GM21390 (cell line): ENCODE measurements at regions not wholly inside any gene's neighbourhood (a gene's known extent, or its start where the extent isn't known, plus 50 kb on each side); places are given as distances from the start of the nearest gene placed in this dataset.

Experiments used
- ATAC-seq: cut with Tn5 transposase; IDR thresholded peaks from one replicate; pipeline ENCODE4 v1.9.1; 2021; ENCODE audit not compliant: unreplicated experiment

- ATAC-seq = no peak
Measured at GRCh38 chr5:40006260-40006659, 581.5 kb upstream of the DAB2 start.

- ATAC-seq = no peak
Measured at GRCh38 chr5:40001796-40002195, 577.0 kb upstream of the DAB2 start.

GRCh38 chr5:39998518-39998917 is 573.7 kb upstream of the DAB2 start:
- ATAC-seq = no peak

- ATAC-seq = no peak
Measured at GRCh38 chr5:39995990-39996389, 571.2 kb upstream of the DAB2 start.

- no peak for ATAC-seq
Measured at GRCh38 chr5:39992617-39993202, 567.9 kb upstream of the DAB2 start.

GRCh38 chr5:39986614-39987013 is 561.8 kb upstream of the DAB2 start:
- ATAC-seq = no peak

GRCh38 chr5:39980056-39980455 is 555.3 kb upstream of the DAB2 start:
- ATAC-seq = no peak

GRCh38 chr5:39977066-39977655 is 552.4 kb upstream of the DAB2 start:
- no peak for ATAC-seq

GRCh38 chr5:39970117-39970798 is 545.5 kb upstream of the DAB2 start:
- no peak for ATAC-seq

- ATAC-seq = no peak
Measured at GRCh38 chr5:39968381-39968780, 543.6 kb upstream of the DAB2 start.

- no peak for ATAC-seq
Measured at GRCh38 chr5:39955156-39955555, 530.4 kb upstream of the DAB2 start.

GRCh38 chr5:39951070-39951469 is 526.3 kb upstream of the DAB2 start:
- no peak for ATAC-seq

GRCh38 chr5:39948867-39949468 is 524.2 kb upstream of the DAB2 start:
- ATAC-seq = peak; percentile 90

GRCh38 chr5:39948341-39948740 is 523.6 kb upstream of the DAB2 start:
- ATAC-seq = no peak

- ATAC-seq = no peak
Measured at GRCh38 chr5:39947657-39948056, 522.9 kb upstream of the DAB2 start.

GRCh38 chr5:39946356-39947045 is 521.7 kb upstream of the DAB2 start:
- no peak for ATAC-seq

- ATAC-seq = no peak
Measured at GRCh38 chr5:39945870-39946269, 521.1 kb upstream of the DAB2 start.

- ATAC-seq = no peak
Measured at GRCh38 chr5:39943811-39944210, 519.0 kb upstream of the DAB2 start.

GRCh38 chr5:39942606-39943005 is 517.8 kb upstream of the DAB2 start:
- ATAC-seq = no peak

- no peak for ATAC-seq
Measured at GRCh38 chr5:39941416-39941815, 516.6 kb upstream of the DAB2 start.

- ATAC-seq = no peak
Measured at GRCh38 chr5:39934830-39935229, 510.1 kb upstream of the DAB2 start.

- no peak for ATAC-seq
Measured at GRCh38 chr5:39933061-39933460, 508.3 kb upstream of the DAB2 start.
